ACC112 (cell line): ENCODE measurements at regions not wholly inside any gene's neighbourhood (a gene's known extent, or its start where the extent isn't known, plus 50 kb on each side); places are given as distances from the start of the nearest gene placed in this dataset.

Source experiments
- H2AFZ ChIP-seq: fragments of 200-600 bp; sonication (generic); one replicate; pipeline ENCODE4 v1.6.0; 2017; ENCODE audit warnings: antibody characterized with exemption, low read length; ENCODE audit not compliant: unreplicated experiment
- H3K27ac ChIP-seq: fragments of 200-600 bp; sonication (generic); 2 replicates; pipeline ENCODE4 v1.5.1; 2014; ENCODE audit warnings: low read depth, mild to moderate bottlenecking, antibody characterized with exemption, low read length, moderate library complexity
- H3K27me3 ChIP-seq: fragments of 200-600 bp; sonication (generic); 2 replicates; pipeline ENCODE4 v1.6.1; 2014; ENCODE audit warnings: mild to moderate bottlenecking, antibody characterized with exemption, low read length, moderate library complexity, mixed read lengths; ENCODE audit not compliant: insufficient read depth
- H3K36me3 ChIP-seq: fragments of 200-600 bp; sonication (generic); 2 replicates; pipeline ENCODE4 v1.6.1; 2016; ENCODE audit warnings: mild to moderate bottlenecking, antibody characterized with exemption, low read length, moderate library complexity, mixed read lengths; ENCODE audit not compliant: insufficient read depth
- H3K4me1 ChIP-seq: fragments of 200-600 bp; sonication (generic); one replicate; pipeline ENCODE4 v1.6.1; 2016; ENCODE audit warnings: low read length, mixed read lengths; ENCODE audit not compliant: insufficient read depth, unreplicated experiment, control insufficient read depth
- H3K4me3 ChIP-seq: fragments of 200-600 bp; sonication (generic); 2 replicates; pipeline ENCODE4 v1.5.1; 2014; ENCODE audit warnings: mild to moderate bottlenecking, low read depth, low read length
- H3K79me2 ChIP-seq: fragments of 200-600 bp; sonication (generic); one replicate; pipeline ENCODE4 v1.6.0; 2016; ENCODE audit warnings: low read length; ENCODE audit not compliant: control insufficient read depth, unreplicated experiment, insufficient read depth

DNA sequence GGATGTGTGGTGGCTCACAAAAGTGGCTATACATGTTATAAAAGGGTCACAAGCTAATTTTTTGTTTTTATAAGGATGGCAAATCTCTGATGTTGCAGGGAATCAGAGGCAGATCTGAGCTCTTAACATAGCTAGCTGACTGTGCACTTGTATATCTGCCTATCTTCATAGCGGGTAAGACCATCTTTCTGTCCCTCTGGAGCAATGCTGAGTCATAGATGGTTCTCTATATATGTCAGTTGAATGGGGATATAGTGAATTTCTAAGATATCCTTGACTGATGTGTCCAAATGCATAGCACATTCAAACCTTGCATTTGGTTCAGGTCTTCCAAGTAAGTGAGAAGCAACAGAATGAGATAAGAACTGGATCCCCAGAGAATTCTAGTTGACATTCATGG, 272.6 kb upstream of the PROX1 start:
- Histone ChIP-seq H3K27ac (no peak overlapping the region), H3K4me3 (no peak overlapping the region), H2AFZ (no peak overlapping the region), H3K4me1 (no peaks in the 10 kb centered on the region), H3K79me2 (no peaks in the 10 kb centered on the region), H3K27me3 (no peaks in the 10 kb centered on the region), H3K36me3 (no peaks in the 10 kb centered on the region)

DNA sequence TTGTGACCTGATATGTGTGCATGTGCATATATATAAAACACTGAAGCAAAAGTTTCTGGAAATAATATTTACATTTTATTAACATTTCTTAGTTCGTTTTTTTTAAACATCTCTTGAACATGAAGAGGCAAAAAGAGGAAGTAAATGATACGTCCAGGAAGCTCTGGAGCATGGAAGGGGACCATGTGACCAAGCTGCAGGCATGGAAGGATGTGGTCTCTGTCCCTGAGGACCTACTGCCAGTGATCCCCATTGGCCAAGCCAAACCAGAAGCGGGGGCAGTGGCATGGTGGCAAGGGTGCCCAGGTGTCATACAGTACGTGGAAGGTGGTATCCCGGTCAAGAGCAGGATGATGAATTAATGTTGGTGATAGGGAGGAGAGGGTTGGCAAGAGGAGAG, 268.3 kb upstream of the PROX1 start:
- no peaks in the 10 kb centered on the region for H3K4me1 ChIP-seq
- H2AFZ ChIP-seq, result no peak overlapping the region
- no peaks in the 10 kb centered on the region for H3K27me3 ChIP-seq
- H3K27ac ChIP-seq, result no peak overlapping the region
- no peak overlapping the region for H3K4me3 ChIP-seq
- H3K79me2 ChIP-seq, result no peaks in the 10 kb centered on the region
- no peaks in the 10 kb centered on the region for H3K36me3 ChIP-seq

DNA sequence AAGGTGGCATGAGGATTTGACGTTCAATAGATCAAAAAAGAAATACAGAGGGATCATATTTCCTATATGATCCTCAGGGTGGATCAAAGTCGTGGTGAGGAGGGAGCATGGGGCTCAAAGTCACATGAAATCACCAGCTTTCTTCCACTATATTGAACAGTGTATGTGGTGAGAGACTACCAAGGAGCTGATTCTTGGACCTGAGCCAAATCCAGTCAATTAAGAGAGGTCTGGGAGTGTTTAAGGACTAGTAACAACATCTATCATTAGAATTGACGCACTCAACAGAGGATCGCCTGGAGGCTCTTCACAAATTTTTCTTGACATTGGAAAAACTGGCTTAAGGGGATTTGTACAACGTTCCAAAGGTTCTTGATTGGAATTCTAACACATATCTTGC, 267.7 kb upstream of the PROX1 start:
- Histone ChIP-seq H3K4me3 (no peak overlapping the region), H3K27ac (no peak overlapping the region), H3K36me3 (no peaks in the 10 kb centered on the region), H3K27me3 (no peaks in the 10 kb centered on the region), H3K4me1 (no peaks in the 10 kb centered on the region), H3K79me2 (no peaks in the 10 kb centered on the region), H2AFZ (no peak overlapping the region)

DNA sequence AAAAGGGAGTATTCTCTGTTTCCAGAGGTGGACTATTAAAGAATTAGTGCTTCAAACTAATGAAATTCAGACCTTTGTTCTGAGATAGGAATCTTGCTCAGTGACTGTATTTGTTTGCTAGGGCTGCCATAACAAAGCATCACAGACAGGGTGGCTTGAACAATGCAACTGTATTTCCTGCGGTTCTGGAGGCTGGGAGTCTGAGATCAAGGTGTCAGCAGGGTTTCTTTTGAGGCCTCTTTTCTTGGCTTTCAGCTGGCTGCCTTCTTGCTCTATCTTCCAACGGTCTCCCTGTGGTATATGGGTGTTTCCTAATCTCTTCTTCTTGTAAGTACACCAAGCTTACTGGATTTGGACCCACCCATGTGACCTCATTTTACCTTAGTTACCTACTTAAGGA, 264.6 kb upstream of the PROX1 start:
- no peaks in the 10 kb centered on the region for H3K36me3 ChIP-seq
- H3K27me3 ChIP-seq, result no peaks in the 10 kb centered on the region
- H2AFZ ChIP-seq, result no peak overlapping the region
- H3K4me3 ChIP-seq, result no peak overlapping the region
- H3K79me2 ChIP-seq, result no peaks in the 10 kb centered on the region
- H3K4me1 ChIP-seq, result no peaks in the 10 kb centered on the region
- no peak overlapping the region for H3K27ac ChIP-seq

DNA sequence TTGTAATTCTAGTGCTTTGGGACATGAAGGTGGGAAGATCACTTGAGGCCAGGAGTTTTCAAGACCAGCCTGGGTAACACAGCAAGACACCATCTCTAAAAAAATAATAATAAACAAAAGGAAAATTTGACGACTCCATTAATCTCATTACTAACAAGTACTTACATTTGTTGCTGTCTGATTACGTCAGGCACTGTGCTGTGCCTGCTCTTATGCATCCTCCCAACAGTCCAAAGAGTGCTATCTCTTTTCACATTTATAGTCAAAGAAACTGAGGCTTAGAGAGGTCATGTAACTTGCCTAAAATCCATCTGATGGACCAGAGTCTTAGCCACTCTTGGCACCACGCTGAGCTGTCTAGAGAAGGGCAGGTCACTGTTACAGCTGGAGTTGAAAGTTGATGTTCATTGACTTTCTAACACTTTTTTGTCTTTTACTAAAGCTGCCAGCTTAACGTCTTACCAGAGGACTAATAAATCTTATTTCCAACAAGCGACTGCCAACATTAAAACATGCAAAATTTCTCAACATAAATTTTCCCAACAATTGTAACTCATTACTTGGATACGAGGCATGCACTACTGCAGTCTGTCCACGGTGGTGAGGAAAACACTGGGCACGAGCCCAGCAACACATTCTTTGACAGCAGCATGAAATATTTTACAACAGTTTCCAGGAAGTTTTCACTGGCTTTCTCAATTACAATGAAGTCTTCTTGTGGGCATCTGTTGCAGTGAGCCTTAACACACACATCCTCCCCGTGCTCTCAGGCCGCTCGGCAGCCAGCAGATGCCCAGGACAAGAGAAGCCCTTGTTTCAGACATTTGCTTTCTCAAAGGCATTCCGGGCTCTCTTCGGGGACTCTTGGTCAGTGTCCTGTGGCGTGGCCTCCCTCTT, 262.9 kb upstream of the PROX1 start:
- H3K27me3 ChIP-seq, result no peaks in the 10 kb centered on the region
- no peaks in the 10 kb centered on the region for H3K4me1 ChIP-seq
- H3K27ac ChIP-seq, result no peak overlapping the region
- no peaks in the 10 kb centered on the region for H3K79me2 ChIP-seq
- no peaks in the 10 kb centered on the region for H3K36me3 ChIP-seq
- no peak overlapping the region for H3K4me3 ChIP-seq
- H2AFZ ChIP-seq, result no peak overlapping the region

DNA sequence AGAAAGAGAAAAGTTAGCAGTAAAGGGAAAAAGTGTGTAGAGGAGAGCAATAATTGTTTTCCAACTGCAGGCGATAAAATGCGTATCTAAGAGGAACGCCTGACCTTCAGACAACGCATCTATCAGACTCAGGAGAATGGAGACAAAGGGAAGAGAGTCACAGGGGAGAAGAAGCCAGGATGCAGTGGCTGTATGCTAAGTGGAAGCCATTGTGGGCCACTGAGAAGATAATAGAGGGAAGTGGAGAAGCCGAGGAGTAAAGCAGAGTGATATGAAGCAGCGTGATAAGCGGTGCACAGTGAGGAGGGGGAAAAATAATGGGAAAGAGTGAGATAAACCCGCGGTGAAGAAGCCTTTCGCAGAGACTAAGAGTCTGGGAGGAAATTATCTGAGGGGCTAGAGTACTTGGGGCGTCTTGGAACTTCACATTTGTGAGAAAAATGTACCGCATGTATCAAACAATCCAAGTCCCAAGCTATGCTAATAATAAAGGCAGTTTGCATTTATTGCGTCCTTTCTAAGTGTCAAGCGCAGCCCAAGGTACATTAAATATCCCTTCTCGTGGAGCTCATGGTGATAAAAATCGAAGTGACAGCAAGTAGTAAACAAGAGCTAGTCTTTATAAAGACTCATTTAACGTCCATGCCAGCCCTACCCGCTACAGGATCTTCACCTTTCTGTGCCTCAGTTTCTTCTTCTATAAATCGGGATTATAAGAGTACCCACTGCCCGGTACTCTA, 259.8 kb upstream of the PROX1 start:
- no peak overlapping the region for H3K27ac ChIP-seq
- H3K79me2 ChIP-seq, result no peaks in the 10 kb centered on the region
- no peaks in the 10 kb centered on the region for H3K27me3 ChIP-seq
- H2AFZ ChIP-seq, result no peak overlapping the region
- H3K4me3 ChIP-seq, result no peak overlapping the region
- no peaks in the 10 kb centered on the region for H3K36me3 ChIP-seq
- no peaks in the 10 kb centered on the region for H3K4me1 ChIP-seq

DNA sequence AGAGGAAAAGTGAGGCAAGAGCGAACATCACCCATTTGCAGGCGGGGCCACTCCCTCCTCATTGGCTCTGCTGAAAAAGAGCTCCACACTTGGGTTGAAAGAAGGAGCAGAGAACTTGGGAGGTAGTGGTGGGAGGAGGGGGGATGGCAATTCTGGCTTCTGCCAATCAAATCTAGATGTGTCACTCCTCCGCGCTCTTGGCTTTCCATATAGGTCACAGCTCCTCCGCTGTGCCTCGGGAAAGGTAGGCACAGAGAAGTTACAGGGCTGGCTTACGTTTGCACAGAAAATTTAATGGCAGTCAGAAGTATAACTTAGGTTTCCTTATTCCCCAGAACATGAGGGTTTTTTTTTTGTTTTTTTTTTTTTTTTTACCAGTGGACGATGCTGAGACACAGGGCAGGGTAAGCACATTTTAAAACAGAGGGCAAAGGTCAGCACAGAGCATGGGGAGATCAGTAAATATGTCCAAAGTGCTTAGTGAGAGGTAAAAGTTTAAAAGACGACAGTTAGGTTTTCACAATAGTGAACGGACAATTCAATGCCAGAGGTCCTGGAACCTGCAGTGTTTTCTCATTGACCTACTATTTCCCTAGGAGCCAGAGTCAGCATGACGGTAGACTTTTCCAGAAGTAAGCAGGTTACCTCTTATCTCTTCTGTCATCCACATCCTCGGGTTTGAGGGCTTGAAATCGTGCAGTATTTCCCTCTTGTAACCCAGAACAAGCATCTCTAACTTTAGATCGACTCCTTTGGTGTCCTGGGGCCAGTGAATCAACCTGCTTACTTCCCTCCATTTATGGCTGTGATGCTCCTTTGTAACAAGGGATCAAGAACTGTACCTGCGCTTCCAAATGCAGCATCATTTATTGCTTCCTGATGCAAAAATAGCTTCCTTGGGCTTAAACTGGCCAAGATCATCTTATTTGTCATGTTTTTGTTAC, 258.9 kb upstream of the PROX1 start:
- H3K27ac ChIP-seq, result no peak overlapping the region
- no peaks in the 10 kb centered on the region for H3K4me1 ChIP-seq
- H3K4me3 ChIP-seq, result no peak overlapping the region
- no peaks in the 10 kb centered on the region for H3K27me3 ChIP-seq
- no peaks in the 10 kb centered on the region for H3K79me2 ChIP-seq
- no peaks in the 10 kb centered on the region for H3K36me3 ChIP-seq
- no peak overlapping the region for H2AFZ ChIP-seq

DNA sequence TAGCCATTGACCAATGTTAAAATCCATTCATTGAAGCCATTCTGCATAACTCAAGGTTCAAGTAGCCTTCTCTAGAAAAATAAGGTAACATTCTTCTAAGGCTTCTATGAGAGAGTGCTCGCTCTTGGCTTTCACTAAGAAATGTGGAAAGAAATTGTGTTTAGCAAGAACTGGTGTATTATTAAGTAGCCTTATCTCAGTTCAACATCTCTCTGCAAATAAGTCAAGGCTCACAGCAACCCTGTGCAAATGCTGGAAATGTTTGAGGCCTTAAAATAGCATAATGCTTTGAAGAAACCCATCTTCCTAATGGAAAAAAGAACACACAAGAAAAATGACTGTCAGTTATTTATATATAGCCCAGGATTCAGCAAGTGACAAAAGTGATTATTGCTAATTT, 254.1 kb upstream of the PROX1 start:
- no peaks in the 10 kb centered on the region for H3K4me1 ChIP-seq
- H3K27me3 ChIP-seq, result no peaks in the 10 kb centered on the region
- no peak overlapping the region for H3K4me3 ChIP-seq
- H3K27ac ChIP-seq, result no peak overlapping the region
- no peaks in the 10 kb centered on the region for H3K79me2 ChIP-seq
- H2AFZ ChIP-seq, result no peak overlapping the region
- no peaks in the 10 kb centered on the region for H3K36me3 ChIP-seq

DNA sequence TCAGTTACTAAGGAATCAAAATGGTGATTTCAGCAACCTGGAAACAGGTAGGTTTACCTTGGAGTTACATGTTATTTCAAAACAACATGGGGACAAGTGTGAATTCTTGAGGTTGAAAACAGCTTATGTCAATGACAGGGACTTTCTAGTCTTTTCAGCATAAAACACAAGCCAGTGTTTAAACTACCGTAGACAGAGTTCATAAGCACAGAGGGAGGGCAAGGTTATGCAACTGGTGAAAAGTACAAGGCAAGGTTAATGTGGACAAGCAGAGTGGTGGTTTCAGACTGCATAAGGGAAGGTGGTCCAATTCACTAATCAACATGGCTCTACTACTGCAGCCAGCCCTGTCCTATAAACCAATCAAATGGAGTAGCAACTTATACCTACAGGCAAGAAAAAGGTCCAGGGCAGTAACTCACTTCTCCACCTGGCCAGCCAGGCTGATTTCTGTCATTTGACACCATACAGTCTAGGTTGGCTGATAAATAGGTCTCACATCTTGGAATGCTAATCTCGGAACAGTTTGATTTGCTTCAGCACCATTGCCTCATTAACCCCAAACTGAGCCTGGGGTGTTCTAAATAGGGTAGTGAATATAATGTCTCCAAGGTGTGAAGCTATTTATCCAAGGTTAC, 250.3 kb upstream of the PROX1 start:
- no peaks in the 10 kb centered on the region for H3K27me3 ChIP-seq
- no peak overlapping the region for H2AFZ ChIP-seq
- no peaks in the 10 kb centered on the region for H3K79me2 ChIP-seq
- no peak overlapping the region for H3K27ac ChIP-seq
- no peaks in the 10 kb centered on the region for H3K36me3 ChIP-seq
- H3K4me1 ChIP-seq, result no peaks in the 10 kb centered on the region
- no peak overlapping the region for H3K4me3 ChIP-seq

DNA sequence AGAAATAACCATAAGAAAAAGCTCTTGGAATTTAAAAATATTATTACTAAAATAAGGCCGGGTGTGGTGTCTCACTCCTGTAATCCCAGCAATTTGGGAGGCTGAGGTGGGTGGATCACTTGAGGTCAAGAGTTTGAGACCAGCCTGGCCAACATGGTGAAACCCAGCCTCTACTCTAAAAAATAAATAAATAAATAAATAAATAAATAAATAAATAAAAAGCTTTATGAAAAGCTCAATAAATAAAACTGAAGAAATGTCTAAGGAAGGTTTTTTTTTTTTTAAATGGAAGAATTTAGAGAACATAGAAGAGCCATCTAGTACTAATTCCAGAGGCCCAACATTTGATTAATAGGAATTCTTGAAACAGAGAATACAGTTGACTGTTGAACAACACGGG, 249.1 kb upstream of the PROX1 start:
- H3K27ac ChIP-seq, result no peak overlapping the region
- no peaks in the 10 kb centered on the region for H3K79me2 ChIP-seq
- no peak overlapping the region for H3K4me3 ChIP-seq
- H2AFZ ChIP-seq, result no peak overlapping the region
- no peaks in the 10 kb centered on the region for H3K4me1 ChIP-seq
- H3K27me3 ChIP-seq, result no peaks in the 10 kb centered on the region
- no peaks in the 10 kb centered on the region for H3K36me3 ChIP-seq
